HG03342 (cell line): ENCODE measurements at regions not wholly inside any gene's neighbourhood (a gene's known extent, or its start where the extent isn't known, plus 50 kb on each side); places are given as distances from the start of the nearest gene placed in this dataset.
"Not testable (repeated sequence)": the region's sequence is repeated elsewhere in the genome, so short reads cannot be mapped to it uniquely, and the experiment has no call there.

Experiments used
- ATAC-seq: cut with Tn5 transposase; IDR thresholded peaks from one replicate; pipeline ENCODE4 v1.9.1; 2021; ENCODE audit warnings: mild to moderate bottlenecking, moderate library complexity; ENCODE audit not compliant: unreplicated experiment

DNA sequence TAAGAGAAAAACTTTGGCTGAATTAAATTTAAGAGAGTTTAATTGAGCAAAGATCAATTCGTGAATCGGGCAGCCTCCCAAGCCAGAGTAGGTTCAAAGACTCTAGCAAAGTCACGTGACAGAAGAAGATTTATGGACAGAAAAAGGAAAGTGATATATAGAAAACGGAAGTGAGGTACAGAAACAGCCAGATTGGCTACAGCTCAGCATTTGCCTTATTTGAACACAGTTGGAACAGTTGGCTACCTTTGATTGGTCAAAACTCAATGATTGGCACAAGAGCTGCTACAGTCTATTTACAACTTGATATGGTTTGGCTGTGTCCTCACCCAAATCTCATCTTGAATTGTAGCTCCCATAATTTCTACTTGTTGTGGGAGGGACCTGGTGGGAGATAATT is 102.6 kb downstream of the PLG start:
- no peak for ATAC-seq

DNA sequence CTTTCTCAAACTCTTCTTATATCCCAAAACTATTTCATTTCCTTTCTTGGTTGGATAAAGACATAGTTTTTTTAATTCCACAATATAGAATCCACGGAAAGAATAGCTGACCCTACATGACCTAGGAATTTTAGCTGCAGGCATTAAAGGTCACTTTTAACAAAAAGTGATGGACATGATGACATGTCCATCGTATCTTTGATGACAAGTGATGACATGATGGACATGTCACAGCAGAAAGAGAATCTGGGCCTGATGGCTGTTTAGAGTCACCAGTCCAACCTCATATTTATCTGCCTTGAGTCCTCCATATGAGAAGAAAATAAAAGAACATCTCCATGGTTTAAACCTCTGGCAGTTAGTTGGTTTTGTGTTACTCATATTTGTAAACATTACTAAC is 106.2 kb downstream of the PLG start:
- ATAC-seq: no peak

DNA sequence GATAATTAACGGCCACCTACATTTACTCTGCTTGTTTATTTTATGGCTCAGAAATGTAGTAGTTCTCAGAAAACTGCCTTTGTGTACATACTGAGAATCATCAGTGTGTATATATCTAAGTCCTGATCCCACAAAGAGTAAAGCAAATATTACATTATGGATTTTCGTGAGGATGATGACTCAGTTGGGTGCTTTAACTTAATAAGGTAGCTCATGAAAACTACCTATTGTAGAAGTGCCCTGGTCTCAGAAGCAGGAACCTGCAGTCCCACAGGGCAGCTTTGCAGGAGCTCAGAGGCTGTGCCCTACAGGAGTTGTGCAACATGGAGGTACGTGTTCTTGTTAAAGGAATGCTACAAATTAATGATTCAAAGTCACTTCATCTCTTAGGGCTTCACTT is 108.2 kb downstream of the PLG start:
- no peak for ATAC-seq

DNA sequence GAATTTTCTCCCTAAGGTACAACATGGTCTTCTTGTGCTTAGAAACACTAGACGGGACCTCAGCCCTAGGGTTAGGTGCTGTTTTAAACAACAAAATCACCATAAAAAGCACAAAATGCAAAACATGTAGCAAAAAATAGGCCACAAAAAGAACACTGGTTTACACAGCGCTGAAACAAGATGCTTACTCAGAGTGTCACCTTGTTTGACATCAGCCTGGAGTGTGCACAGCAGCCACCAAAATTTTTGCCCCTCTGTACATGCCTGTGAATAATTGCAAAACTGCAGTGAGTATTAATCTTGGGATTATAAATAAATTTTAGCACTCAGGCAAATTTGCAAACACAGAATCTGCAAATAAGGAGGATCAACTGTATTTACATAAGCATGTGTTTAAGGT is 110.1 kb downstream of the PLG start:
- no peak for ATAC-seq

DNA sequence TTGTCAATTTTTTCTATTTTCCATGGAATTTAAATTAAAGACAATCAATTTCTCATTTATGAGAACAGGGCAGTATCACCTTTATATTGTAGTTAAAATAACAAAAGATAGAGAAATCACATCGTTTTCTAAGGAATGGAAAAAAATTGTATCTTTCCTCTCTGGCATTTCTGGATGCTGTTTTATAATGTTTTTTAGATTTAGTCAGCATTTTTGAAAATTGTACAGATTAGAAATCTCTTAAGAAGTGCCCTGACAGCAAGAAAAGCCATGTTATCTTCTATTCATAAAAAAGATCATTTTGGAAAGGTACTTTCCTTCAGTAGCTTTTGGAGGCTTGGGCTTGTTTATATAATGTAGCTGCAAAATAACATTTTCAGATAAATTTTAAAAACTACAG is 116.9 kb downstream of the PLG start:
- ATAC-seq: no peak

DNA sequence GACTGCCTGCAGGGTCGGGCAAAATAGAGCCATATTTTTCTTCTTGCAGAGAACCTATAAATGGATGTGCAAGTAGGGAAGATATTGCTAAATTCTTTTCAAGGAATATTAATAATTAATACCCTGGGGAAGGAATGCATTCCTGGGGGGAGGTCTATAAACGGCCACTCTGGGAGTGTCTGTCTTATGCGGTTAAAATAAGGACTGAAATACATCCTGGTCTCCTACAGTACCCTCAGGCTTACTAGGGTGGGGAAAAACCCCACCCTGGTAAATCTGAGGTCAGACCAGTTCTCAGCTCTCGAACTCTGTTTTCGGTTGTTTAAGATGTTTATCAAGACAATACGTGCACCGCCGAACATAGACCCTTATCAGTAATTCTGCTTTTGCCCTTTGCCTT is 118.6 kb downstream of the PLG start:
- ATAC-seq: not testable (repeated sequence)

DNA sequence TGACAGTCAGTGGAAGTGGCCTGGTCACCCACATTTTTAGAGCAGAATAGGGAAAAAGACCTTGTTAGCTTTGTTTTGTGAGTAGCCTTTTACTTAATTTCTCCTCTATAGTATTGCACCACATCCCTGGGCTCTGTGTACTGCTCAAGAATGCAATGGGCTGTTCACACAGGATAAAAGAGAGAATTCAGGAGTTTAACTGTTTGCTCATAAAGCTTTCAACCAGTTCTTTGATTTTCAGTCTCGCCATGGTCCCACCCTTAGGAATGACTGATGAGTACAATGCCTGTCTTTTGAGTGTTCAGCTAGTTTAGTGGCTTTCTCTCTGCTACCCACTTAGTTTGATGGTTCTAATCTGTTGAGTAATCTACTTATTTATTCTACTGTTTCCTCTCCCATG is 129.7 kb downstream of the PLG start:
- ATAC-seq: no peak

DNA sequence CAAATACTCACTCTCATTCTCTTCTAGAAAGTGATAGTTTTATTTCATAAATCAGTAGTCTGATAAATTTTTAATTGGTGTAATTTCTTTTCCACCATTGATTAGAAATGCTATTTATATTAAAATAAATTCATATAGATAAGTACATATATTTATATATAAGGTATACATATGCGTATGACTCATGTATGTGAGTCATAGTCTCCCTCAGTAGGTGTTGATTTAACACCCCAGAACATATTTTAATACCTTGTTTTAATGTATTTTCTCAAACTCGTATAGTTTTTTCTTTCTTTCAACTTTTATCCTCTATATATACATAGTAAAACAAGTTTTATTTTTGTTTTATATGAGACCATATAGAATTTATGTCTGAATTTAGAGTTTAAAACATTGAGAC is 130.4 kb downstream of the PLG start:
- no peak for ATAC-seq

DNA sequence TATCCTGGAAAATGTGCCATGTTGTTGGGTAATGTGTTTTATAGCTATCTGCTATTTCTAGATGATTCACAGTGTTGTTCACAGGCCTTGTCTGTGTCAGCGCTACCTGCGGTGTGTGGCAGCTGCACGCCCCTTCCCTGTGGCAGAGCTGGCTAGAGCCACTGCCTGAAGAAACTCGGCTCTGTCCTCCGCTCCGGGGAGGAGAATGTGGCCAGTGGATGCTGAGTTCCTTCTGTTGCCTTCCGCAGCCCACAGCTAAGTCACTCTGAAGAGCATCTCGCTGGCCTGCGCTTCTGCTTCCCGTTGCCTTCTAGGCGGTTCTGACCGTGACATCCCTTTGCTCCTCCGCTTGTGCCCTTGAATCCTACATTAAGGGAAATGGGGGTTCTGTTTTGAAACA is 135.1 kb downstream of the PLG start:
- ATAC-seq: no peak

DNA sequence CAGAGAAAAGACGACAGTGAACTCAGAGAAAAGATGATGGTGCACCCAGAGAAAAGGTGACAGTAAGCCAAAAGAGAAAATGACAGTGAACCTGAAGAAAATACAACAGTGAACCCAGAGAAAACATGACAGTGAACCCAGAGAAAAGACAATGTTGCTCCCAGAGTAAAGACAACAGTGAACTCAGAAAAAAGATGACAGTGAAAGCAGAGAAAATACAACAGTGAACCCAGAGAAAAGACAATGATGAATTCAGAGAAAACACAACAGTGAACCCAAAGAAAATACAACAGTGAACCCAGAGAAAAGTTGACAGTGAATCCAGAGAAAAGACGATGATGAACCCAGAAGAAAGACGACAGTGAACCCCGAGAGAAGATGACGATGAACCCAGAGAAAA is 140.5 kb upstream of the MAP3K4 start:
- no peak for ATAC-seq

DNA sequence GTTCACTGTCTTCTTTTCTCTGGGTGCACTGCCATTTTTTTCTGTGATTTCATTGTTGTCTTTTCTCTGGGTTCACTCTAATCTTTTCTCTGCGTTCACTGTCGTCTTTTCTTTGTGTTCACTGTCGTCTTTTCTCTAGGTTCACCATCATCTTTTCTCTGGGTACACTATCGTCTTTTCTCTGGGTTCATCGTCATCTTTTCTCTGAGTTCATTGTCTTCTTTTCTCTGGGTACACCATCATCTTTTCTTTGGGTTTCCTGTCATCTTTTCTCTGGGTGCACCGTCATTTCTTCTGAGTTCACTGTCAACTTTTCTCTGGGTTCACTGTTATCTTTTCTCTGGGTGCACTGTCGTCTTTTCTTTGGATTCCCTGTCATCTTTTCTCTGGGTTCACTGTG is 137.6 kb upstream of the MAP3K4 start:
- ATAC-seq: no peak

DNA sequence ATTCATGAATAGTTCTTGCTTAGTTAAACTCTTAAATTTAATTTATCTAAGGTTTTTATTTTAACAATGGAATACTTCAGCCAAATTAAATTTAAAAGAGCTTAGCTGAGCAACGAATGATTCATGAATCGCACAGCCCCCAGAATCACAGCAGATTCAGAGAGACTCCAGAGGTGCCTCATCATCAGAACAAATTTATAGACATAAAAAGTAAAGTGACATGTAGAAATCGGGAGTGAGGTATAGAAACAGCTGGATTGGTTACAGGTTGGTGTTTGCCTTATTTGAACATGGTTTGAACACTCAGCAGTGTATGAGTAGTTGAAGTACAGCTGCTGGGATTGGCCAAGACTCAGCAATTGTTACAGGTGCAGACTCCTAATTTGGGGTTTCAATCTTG is 132.7 kb upstream of the MAP3K4 start:
- ATAC-seq: no peak

DNA sequence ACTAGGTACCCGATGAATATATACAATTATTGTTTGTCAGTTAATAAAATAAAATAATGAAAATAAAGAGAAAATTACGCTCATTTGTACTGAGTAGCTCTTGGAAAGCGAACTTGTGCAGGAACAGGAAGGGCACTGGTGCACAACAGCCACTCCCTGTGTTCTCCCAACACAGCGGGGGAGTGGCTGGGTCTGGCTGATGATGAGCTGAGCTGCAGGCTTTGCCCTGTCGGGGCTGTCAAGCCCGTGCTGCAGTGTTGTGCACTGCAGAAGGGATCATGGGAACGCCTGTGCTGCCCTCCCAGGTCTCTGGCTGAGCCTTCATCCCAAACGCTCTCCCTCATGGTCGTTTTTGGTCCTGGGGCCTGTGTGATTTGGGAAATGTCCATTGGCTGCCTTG is 131.7 kb upstream of the MAP3K4 start:
- no peak for ATAC-seq

DNA sequence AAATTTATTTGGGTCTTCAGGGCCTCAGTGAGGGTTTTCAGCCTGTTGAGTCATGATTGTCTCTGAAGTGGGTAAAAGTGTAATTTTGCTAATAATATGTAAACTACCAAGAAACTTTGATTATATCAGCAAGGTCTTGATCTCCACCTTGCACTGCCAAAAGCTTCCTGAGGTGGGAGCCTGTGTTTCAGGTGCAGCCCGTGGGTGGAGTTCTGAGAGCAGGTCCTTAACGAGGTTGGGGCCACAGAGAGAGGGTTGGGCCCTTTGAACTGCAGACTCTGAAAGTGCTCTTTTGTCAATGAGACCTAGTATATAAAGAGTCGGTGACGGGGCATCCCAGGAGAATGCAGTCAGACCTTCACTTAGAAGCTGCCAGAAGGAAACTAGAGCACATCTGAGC is 129.7 kb upstream of the MAP3K4 start:
- ATAC-seq: no peak

DNA sequence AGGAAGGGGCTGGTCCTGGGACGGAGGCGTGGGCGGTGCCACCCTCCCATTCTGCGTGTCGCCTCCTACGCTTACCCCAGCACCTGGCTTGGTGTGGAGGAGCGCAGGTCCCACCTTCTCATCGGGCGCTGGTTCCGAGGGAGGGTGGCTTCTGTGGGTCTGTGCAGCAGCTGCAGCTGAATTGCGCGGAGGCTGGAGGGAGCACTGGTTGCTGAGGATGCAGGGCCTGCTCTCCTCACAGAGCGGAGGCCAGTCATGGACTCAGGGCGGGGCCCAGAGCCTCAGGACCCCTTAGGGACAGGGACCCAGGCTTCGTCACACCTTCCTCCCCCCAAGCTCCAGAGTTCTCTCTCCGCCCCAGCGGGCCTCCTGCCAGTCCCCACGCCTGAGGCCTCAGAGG is 127.8 kb upstream of the MAP3K4 start:
- ATAC-seq: no peak

DNA sequence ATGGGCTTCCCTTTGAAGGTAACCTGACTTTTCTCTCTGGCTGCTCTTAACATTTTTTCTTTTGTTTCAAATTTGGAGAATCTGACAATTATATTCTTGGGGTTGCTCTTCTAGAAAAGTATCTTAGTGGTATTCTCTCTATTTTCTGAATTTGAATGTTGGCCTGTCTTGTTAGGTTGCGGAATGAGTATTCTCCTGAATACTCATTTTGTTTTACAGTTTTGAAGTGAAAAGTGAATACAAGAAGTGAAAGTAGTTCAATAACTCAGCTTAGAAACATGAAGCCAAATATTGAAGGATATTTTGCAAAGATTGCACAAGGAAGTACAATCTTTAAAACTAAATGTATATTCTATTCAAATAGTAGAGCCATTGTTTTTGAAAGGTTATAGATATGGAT is 120.2 kb upstream of the MAP3K4 start:
- ATAC-seq: peak; percentile 83

DNA sequence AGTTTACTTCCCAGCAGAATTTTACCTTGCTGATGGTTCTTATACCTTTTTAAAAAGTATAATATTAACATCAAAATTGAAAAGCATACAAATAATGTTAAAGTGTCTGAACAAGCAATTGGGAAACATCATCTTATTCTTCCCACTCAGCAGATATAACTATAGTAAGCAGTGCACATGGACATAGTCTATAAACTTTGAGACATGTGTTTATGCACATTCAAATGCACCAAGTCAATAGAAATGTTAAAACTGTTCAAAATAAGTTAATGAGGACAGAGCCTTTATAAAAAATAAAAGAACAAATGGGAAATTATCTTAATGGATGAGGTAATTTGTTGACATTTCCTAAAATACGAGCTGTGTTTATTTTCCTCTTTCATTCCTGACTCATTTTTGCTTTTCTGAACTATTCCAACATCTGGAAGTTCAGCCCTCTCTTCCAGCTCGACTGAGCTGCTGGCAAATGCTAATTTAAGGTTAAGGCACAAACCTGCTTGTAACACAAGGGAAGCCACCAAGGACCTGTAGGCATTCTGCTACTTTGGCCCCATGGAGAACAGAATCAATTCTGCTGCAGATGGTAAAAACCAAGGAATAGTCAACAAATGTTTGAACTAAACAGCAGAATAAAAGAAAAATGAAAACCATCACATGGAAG is 110.3 kb upstream of the MAP3K4 start:
- no peak for ATAC-seq

DNA sequence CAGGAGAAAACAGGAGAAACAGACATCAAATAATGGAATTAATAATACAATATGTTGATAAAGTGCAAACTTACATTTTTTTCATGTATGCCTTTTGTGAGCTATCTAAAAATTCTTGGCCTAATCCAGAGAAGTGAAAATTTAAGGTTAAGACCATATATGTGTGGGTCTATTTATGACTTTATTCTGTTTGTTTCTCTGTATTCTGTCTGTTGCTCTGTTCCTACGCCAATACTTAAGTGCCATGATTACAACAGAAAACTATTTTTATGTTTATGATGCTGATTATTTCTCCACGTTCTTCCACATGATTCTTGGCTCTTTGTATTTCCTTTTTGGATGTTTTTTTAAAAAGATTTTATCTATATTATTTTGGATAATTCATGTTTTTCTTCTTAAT is 109.6 kb upstream of the MAP3K4 start:
- no peak for ATAC-seq

DNA sequence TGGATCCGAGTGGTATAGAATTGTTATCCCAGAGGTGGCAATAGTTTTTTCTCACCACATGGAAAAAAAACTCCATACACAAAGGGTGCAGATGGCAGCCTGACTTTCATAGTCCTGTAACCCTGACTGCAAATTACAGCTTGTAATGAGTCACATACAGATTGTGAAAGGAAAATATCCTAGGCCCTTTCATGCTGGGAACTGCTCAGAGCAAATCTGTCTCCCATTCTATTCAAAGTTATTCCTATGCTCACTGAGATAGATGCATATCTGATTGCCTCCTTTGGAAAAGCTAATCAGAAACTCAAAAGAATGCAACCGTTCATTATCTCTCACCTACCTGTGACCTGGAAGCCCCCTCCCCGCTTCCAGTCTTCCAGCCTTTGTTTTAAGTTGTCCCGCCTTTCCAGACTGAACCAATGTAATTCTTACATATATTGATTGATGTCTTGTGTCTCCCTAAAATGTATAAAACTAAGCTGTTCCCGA is 108.7 kb upstream of the MAP3K4 start:
- ATAC-seq: no peak

DNA sequence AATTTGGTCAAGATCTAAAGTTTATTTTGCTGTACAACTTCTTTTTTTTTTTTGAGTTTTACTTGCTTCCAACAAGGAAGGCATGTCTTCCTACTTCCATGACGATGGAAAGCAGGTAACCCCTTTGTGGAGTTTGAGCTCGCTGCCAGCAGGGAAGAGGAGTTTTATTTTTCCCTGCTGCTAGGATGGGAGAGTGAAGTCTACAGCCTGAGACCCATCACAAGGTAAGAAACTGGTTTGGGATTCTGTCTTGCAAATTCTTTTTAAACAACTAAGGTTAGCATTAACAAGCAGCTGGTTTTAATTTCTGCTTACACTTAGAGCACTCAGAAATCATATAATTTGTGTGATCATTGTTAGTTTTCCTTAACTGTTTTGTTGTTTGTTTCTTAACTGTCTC is 108.0 kb upstream of the MAP3K4 start:
- ATAC-seq: no peak

DNA sequence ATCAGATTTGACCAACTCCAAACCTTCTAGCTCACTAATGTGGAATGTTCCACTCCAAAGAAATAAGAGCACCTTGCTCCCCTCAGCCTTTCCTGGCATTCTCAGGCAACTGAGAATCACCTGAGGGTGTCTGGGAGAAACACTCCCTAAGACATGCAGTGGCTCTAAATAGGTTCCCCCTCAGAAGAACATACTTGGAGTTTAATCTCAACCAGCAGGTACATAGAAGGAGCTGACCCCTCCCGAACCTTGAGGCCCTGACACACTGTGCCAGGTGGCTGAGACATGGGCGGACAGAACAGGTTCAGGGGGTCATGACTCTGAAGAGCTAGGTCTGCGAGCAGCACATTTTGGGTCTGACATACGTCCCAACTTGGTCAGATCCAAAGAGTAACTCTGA is 107.6 kb upstream of the MAP3K4 start:
- ATAC-seq: no peak

DNA sequence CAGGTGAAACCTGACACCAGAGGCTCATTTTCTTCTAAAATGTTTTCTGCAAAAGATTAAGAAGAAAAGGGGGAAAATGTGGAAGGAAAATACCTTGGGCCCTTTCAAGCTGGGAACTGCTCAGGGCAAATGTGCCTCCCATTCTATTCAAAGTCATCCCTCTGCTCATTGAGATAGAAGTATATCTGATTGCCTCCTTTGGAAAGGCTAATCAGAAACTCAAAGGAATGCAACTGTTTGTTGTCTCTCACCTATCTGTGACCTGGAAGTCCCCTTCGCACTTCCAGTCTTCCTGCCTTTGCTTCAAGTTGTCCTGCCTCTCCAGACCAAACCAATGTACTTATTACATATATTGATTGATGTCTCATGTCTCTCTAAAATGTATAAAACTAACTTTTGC is 102.4 kb upstream of the MAP3K4 start:
- ATAC-seq: not testable (repeated sequence)

DNA sequence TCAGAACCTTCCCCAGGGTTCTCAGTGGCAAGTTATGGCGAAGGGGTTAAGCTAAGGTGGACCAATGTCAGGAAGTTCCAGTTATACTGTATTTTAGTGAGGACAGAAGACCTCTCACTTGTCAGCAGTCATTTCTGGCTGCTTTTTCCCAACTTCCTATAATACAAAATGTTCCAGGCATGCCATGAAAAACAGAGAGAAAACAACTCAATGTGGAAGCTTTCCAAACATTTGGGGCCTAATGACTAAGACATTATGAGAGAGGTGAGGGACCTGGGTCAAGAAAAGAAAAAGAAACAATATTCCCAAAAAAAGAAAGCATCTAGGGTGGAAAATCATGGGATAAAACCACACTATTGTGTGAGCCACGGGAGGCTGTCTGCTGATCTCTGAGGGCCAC is 99.9 kb upstream of the MAP3K4 start:
- ATAC-seq: no peak
